DND-41 (cell line): ENCODE measurements at regions not wholly inside any gene's neighbourhood (a gene's known extent, or its start where the extent isn't known, plus 50 kb on each side); places are given as distances from the start of the nearest gene placed in this dataset.

Source experiments
- CTCF ChIP-seq: IDR thresholded peaks from 2 replicates; pipeline ENCODE4 v1.5.1; 2012; ENCODE audit warnings: borderline replicate concordance, low read length, moderate library complexity, mild to moderate bottlenecking; ENCODE audit not compliant: poor library complexity, severe bottlenecking; ENCODE audit errors: extremely low read depth
- EZH2 ChIP-seq: IDR thresholded peaks from 3 replicates; pipeline ENCODE4 v1.6.1; 2012; ENCODE audit warnings: borderline replicate concordance, low read depth, mild to moderate bottlenecking, moderate library complexity, low read length, inconsistent platforms; ENCODE audit not compliant: severe bottlenecking

GRCh38 chr11:122033193-122033592 lies 82.8 kb downstream of the BLID start:
- TF ChIP-seq CTCF (no peak), EZH2 (no peak)
